CD14-positive monocyte (primary cell): ENCODE measurements at regions not wholly inside any gene's neighbourhood (a gene's known extent, or its start where the extent isn't known, plus 50 kb on each side); places are given as distances from the start of the nearest gene placed in this dataset.

Source experiments
- DNase-seq, 3 donors: peaks; one replicate each; pipeline ENCODE4 v3.0.0-alpha.2; 2011 to 2022
- H2AFZ ChIP-seq: 2 replicates; pipeline ENCODE4 v1.6.0; 2012; ENCODE audit warnings: mild to moderate bottlenecking, low read depth, low read length, inconsistent platforms; ENCODE audit not compliant: insufficient read depth, poor library complexity, severe bottlenecking
- H3K27ac ChIP-seq, 2 donors: 1 replicate in 1 of 2; 2 replicates in 1 of 2; pipeline ENCODE4 v1.5.1; 2012 to 2013; ENCODE audit warnings: low read length in 2 of 2, control low read depth in 1 of 2, inconsistent platforms in 1 of 2, low read depth in 1 of 2, mild to moderate bottlenecking in 1 of 2
- H3K27me3 ChIP-seq, 2 donors: one replicate each; pipeline versions ENCODE4 v1.6.0 to v1.6.1; 2011 to 2013; ENCODE audit warnings: low read length in 2 of 2; ENCODE audit not compliant: control insufficient read depth in 2 of 2, insufficient read depth in 2 of 2
- H3K36me3 ChIP-seq, 2 donors: replicated peaks in 1 of 2; 1 replicate in 1 of 2; 2 replicates in 1 of 2; pipeline versions ENCODE4 v1.5.1 to v1.6.1; 2012 to 2013; ENCODE audit warnings: low read length in 2 of 2, control low read depth in 1 of 2, inconsistent platforms in 1 of 2, mild to moderate bottlenecking in 1 of 2; ENCODE audit not compliant: insufficient read depth in 2 of 2, control insufficient read depth in 1 of 2
- H3K4me1 ChIP-seq, 2 donors: 1 replicate in 1 of 2; 2 replicates in 1 of 2; pipeline versions ENCODE4 v1.5.1 to v1.6.1; 2012 to 2013; ENCODE audit warnings: low read length in 2 of 2, control low read depth in 1 of 2, inconsistent platforms in 1 of 2, mild to moderate bottlenecking in 1 of 2, moderate library complexity in 1 of 2; ENCODE audit not compliant: insufficient read depth in 2 of 2, control insufficient read depth in 1 of 2
- H3K4me2 ChIP-seq: replicated peaks from 2 replicates; pipeline ENCODE3; 2012; ENCODE audit warnings: low read length, moderate library complexity, mild to moderate bottlenecking; ENCODE audit not compliant: poor library complexity, severe bottlenecking; ENCODE audit errors: extremely low read depth
- H3K4me3 ChIP-seq, 3 experiments: fragments of 200-600 bp in 1 of 3; sonication (generic) in 1 of 3; replicated peaks in 1 of 3; 1 replicate in 2 of 3; 2 replicates in 1 of 3; pipeline ENCODE4 v1.5.1; 2011 to 2013; ENCODE audit warnings: low read length in 3 of 3, mild to moderate bottlenecking in 3 of 3, control low read depth in 2 of 3, low read depth in 2 of 3, inconsistent platforms in 1 of 3, moderate library complexity in 1 of 3
- H3K79me2 ChIP-seq: 2 replicates; pipeline ENCODE4 v1.6.0; 2012; ENCODE audit warnings: mild to moderate bottlenecking, control low read depth, inconsistent platforms, low read length, moderate library complexity; ENCODE audit not compliant: insufficient read depth
- H3K9ac ChIP-seq: 2 replicates; pipeline ENCODE4 v1.6.0; 2017; ENCODE audit warnings: low read length, mild to moderate bottlenecking; ENCODE audit not compliant: insufficient read depth, poor library complexity, severe bottlenecking
- H3K9me3 ChIP-seq, 2 donors: replicated peaks in 1 of 2; 1 replicate in 1 of 2; 2 replicates in 1 of 2; pipeline versions ENCODE4 v1.5.1 to v1.6.1; 2012 to 2013; ENCODE audit warnings: low read length in 2 of 2, control low read depth in 1 of 2; ENCODE audit not compliant: control insufficient read depth in 1 of 2, insufficient read depth in 1 of 2
- H4K20me1 ChIP-seq: 2 replicates; pipeline ENCODE4 v1.6.0; 2012; ENCODE audit warnings: mild to moderate bottlenecking, low read length, control low read depth, moderate library complexity; ENCODE audit not compliant: insufficient read depth
- H3K27ac Mint-ChIP-seq, 7 donors: one replicate each; pipeline ENCODE4 v1.8.0; 2020; ENCODE audit warnings: mild to moderate bottlenecking in 7 of 7, mixed read lengths in 7 of 7, moderate library complexity in 6 of 7, inconsistent platforms in 2 of 7
- H3K27me3 Mint-ChIP-seq, 3 donors: one replicate each; pipeline ENCODE4 v1.8.0; 2021 to 2022; ENCODE audit warnings: low read depth in 3 of 3, mild to moderate bottlenecking in 3 of 3, mixed read lengths in 3 of 3, moderate library complexity in 3 of 3, inconsistent platforms in 1 of 3
- H3K36me3 Mint-ChIP-seq, 2 donors: one replicate each; pipeline ENCODE4 v1.8.0; 2020; ENCODE audit warnings: mixed read lengths in 2 of 2, inconsistent platforms in 1 of 2, mild to moderate bottlenecking in 1 of 2
- H3K4me1 Mint-ChIP-seq: one replicate; pipeline ENCODE4 v1.8.0; 2020; ENCODE audit warnings: mild to moderate bottlenecking, mixed read lengths
- H3K4me3 Mint-ChIP-seq, 2 donors: one replicate each; pipeline ENCODE4 v1.8.0; 2020; ENCODE audit warnings: mild to moderate bottlenecking in 2 of 2, mixed read lengths in 2 of 2, moderate library complexity in 1 of 2
- H3K9me3 Mint-ChIP-seq, 7 donors: one replicate each; pipeline ENCODE4 v1.8.0; 2020 to 2022; ENCODE audit warnings: mixed read lengths in 7 of 7, mild to moderate bottlenecking in 6 of 7, moderate library complexity in 6 of 7, inconsistent platforms in 2 of 7
- CTCF ChIP-seq: fragments of 200-600 bp; IDR thresholded peaks from one replicate; pipeline ENCODE4 v1.8.0; 2022; ENCODE audit warnings: antibody characterized with exemption, mild to moderate bottlenecking
- WGBS: methylation state at CpG from one replicate; pipeline ENCODE4 v1.1.5; 2013; ENCODE audit warnings: missing lambda C conversion rate; ENCODE audit not compliant: insufficient coverage; 5-methylcytosine and 5-hydroxymethylcytosine counted together
- intact Hi-C, 2 donors: fragments of 100-400 bp; cut with micrococcal nuclease; formaldehyde crosslinking; loops; one replicate each; pipeline versions ENCODE4 v1.15.0 to v1.15.1; 2023

- DNase-seq = no peak
- peaks cover 0 to 2% (median 0%) of the 10 kb centered on the region in 7 donors for H3K9me3 Mint-ChIP-seq
- no peak overlapping the region for H3K27ac Mint-ChIP-seq
- no peaks in the 10 kb centered on the region for H3K79me2 ChIP-seq
- no peak overlapping the region for H3K4me3 ChIP-seq
- no peaks in the 10 kb centered on the region for H3K27me3 ChIP-seq
- no peak overlapping the region for H3K9ac ChIP-seq
- H3K4me1 Mint-ChIP-seq = peaks cover 4% of the 10 kb centered on the region
- H2AFZ ChIP-seq = no peak overlapping the region
- no CpG with 5 or more reads among the region's 6 CpGs for WGBS
- H3K36me3 ChIP-seq = no peaks in the 10 kb centered on the region
- H3K27ac ChIP-seq = no peak overlapping the region
- H3K4me3 Mint-ChIP-seq = no peak overlapping the region
- intact Hi-C loops = no loop called here
- H3K4me1 ChIP-seq = peaks cover 4 to 7% of the 10 kb centered on the region in 2 donors
- no peaks in the 10 kb centered on the region for H4K20me1 ChIP-seq
- no peak for TF ChIP-seq CTCF
- no peaks in the 10 kb centered on the region for H3K9me3 ChIP-seq
- no peak overlapping the region for H3K4me2 ChIP-seq
- no peaks in the 10 kb centered on the region for H3K36me3 Mint-ChIP-seq
- H3K27me3 Mint-ChIP-seq = no peaks in the 10 kb centered on the region
Measured at GRCh38 chr7:17075601-17076255, 193.9 kb upstream of the AGR3 start.

DNA sequence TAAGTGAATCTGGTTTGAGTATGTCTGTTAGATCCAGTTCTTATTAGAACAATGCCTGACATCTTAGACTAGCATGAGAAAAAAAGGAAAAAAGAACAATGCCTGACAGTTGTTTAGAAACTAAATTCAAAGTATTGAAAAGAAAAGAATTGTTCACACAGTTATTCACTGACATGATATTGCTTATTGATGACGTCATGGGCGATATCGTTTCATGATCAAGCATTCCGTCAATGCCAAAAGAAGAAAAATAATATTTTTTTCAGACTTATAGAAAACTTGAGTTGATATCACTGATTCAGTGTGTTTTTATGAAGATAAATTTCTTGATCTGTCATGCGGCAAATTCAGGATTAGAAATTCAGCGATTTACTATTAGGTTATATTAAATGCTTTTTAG is 196.5 kb upstream of the AGR3 start:
- Mint-ChIP-seq H3K4me1 (no peaks in the 10 kb centered on the region), H3K36me3 (no peaks in the 10 kb centered on the region), H3K27me3 (peaks cover 0 to 1% (median 0%) of the 10 kb centered on the region in 3 donors), H3K27ac (no peak overlapping the region), H3K4me3 (no peak overlapping the region), H3K9me3 (peaks cover 0 to 8% (median 2%) of the 10 kb centered on the region in 7 donors)
- no peaks in the 10 kb centered on the region for H4K20me1 ChIP-seq
- DNase-seq = no peak
- H3K9ac ChIP-seq = no peak overlapping the region
- no peaks in the 10 kb centered on the region for H3K4me1 ChIP-seq
- H2AFZ ChIP-seq = no peak overlapping the region
- TF ChIP-seq CTCF = no peak
- no peak overlapping the region for H3K27ac ChIP-seq
- intact Hi-C loops = no loop called here
- H3K36me3 ChIP-seq = no peaks in the 10 kb centered on the region
- H3K79me2 ChIP-seq = no peaks in the 10 kb centered on the region
- H3K4me3 ChIP-seq = no peak overlapping the region
- H3K27me3 ChIP-seq = no peaks in the 10 kb centered on the region
- H3K9me3 ChIP-seq = no peaks in the 10 kb centered on the region
- WGBS = no CpG with 5 or more reads among the region's 6 CpGs
- H3K4me2 ChIP-seq = no peak overlapping the region
